NCI-H82 treated with DMSO at 0.1 percent for 48 hours (cell line): ENCODE measurements at regions not wholly inside any gene's neighbourhood (a gene's known extent, or its start where the extent isn't known, plus 50 kb on each side); places are given as distances from the start of the nearest gene placed in this dataset.

Experiments used
- DNase-seq: peaks from one replicate; lab custom pipeline; 2025; ENCODE audit not compliant: unreplicated experiment; lab: John Stamatoyannopoulos, UW

GRCh38 chr3:159216311-159216710 is 414.5 kb downstream of the MFSD1 start:
- no peak for DNase-seq

- DNase-seq, result no peak
These were observed 417.4 kb downstream of the MFSD1 start for GRCh38 chr3:159219231-159219630.

DNA sequence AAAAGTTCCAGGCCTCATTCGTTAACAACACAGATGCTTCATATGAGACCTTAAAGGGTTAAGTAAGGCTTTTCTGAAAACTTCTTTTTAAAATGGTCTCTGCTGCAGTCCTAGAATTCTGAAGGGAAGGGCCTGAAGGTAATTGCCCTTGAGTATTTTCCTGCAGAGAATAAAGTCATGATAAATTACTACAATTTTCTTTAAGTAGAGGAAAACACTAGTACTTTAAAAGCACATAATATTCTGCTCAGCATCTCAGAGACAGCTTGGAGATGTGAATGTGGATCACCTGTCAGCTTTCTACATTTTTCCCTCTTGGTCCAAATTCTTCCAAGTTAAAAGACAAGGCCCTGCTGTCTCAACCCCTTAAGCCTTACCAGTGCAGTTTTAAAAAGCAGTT is 419.5 kb downstream of the MFSD1 start:
- no peak for DNase-seq

DNA sequence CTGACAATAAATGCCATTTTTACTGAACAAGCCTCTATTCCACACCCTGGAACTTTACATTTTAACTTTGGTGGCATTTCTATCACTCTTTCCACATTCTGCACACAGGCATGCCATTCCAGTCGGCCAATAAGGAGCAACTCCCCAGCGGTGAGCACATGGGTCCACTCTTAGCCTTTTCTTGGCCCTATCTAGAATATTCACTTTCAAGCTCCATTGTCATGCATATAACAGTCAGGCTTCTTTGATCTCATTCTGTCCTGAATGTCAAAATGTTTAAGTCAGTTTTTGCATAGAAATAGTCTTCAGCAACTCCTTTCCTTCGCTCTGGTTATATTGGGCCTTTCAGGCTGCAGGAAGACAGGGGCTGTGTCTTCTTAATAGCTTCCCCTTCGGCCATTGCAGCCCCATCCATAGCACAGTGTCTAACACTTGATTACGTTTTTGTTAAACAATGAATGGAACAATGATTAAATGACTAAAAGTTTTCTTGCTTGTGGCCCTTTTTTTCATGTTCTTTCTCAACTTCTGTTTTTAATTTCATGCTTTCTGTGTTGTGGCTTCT is 427.3 kb downstream of the MFSD1 start:
- no peak for DNase-seq

DNA sequence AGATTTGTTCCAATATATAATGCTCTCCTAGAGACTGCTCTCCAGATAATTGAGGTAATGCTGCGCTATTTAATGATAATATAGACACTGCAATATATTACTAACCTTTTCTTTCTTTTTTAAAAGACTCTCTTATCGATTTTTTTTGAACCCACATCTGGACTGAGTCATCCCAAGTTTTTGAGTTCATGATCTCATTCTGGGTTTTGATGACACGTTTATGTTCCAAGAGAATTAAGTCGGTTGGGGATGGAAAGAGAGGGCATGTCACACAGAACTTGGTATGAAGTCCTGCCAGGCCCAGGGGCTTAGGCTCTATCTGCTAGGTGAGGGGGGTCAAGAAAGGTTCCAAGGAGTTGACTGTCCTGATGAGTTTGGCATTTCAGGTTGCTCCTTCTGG is 431.1 kb downstream of the MFSD1 start:
- no peak for DNase-seq

DNA sequence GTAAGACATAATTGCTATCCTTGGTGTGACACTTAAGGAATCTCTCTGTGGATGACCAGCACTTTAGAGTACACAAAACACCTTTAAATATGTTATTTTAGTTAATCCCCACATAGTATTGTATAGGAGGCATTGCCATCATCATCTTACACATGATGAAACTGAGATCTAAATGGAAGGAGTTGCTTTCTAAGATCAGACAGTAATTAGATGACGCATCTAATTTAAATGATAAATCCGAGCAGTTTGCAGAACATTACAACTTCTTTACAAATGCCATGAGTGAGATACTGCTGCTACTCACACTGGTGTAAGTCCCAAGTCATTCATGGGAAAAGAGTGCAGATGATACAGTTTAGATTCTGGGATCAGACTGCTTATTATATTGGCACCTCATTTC is 431.9 kb downstream of the MFSD1 start:
- DNase-seq, result no peak

GRCh38 chr3:159234306-159234705 is 432.5 kb downstream of the MFSD1 start:
- DNase-seq, result no peak

DNA sequence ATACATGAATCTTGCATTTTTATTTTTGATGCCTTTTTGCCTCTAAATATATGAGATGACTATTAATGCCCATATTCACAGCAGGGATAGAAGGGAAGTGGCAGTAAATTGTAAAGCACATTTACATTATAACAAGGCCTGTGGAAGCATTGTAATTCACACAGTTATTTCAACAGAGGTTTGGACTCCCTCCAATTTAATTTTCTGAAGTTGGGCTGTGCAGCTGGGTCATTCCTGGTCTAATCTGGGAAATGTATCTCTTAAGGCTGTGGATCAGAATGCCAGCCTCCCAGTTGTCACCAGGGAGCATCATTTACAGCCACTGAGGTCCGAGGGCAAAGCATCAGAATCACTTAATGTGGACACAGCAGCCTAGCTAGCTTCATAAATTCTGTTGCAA is 434.5 kb downstream of the MFSD1 start:
- DNase-seq, result no peak

DNA sequence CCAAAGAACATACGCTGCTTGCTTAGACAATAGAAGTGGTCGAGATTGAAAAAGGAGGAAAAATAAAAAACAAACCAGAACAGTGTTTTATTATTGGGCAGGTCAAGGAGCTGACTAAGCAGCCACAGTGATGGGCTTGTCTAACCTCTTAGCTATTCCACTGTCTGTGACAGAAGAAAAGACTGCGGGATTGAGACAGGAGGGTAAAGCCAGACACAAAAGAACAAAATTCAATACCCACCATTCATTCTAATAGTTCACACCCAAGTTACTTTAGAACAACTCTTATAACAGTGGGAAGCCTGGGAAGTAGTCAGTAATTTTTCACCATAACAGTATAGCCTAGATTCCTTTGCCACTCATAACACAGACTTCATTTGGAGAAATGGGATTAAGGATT is 435.4 kb downstream of the MFSD1 start:
- no peak for DNase-seq

GRCh38 chr3:159238646-159239045 is 436.8 kb downstream of the MFSD1 start:
- no peak for DNase-seq

DNA sequence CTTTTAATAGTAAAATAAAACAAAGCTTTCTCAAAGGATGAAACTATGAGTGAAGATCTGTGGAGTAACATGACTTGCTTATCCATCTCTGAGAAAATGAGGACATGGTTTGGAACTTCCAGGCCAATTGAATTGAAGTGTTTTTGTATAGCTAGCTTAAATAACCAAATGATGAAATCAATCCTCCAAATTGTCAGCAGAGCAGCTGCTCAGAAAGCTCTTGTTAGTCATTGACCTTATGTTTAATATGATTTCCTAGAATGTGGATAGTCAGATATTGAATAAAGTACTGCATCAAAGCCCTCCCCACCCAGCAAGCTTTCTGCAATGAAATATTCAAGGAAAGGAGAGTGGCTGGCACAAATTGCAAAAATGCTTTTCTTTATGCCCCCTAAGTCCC is 437.2 kb downstream of the MFSD1 start:
- DNase-seq, result no peak

DNA sequence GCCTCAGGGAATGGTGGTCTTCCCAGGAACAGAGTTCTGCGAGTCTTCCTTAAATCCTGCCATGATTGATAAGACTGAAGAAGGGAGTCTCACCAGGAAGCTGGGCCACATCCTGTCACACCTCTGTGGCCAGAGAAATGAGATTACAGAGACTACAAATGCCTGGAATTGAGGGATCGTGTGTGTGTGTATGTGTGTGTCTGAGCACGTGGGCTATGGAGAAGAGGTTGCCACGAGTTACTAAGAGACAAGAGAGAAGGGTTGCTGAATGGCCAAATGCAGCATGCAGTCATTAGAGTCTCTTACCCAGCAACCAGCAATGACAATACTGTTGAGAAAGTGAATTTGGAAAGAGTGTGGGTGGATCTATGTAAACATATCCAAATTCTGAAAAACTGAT is 443.1 kb downstream of the MFSD1 start:
- no peak for DNase-seq

- no peak for DNase-seq
These were observed 444.0 kb downstream of the MFSD1 start for GRCh38 chr3:159245871-159246270.

- no peak for DNase-seq
These were observed 444.5 kb downstream of the MFSD1 start for GRCh38 chr3:159246385-159246784.

GRCh38 chr3:159249472-159250174 is 447.8 kb downstream of the MFSD1 start:
- DNase-seq, result no peak

DNA sequence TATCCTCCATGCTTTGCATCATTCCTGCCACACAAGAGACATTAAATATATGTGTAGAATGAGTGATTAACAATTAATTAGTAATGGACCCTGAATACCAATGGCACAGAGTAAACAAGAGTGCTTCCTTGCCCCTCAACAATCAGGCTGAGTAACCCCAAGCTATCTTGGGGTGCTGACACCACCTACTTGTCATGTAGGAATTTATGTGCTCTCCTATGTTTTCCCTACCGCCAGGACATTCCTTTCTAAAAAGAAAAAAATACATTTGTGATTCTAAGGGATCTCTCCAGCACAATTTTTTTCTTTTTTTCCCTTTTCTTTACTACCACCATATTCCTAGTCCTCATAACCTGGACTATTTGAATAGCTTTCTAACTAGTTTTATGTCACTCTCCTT is 449.1 kb downstream of the MFSD1 start:
- DNase-seq, result no peak

GRCh38 chr3:159252274-159252673 is 450.4 kb downstream of the MFSD1 start:
- no peak for DNase-seq

DNA sequence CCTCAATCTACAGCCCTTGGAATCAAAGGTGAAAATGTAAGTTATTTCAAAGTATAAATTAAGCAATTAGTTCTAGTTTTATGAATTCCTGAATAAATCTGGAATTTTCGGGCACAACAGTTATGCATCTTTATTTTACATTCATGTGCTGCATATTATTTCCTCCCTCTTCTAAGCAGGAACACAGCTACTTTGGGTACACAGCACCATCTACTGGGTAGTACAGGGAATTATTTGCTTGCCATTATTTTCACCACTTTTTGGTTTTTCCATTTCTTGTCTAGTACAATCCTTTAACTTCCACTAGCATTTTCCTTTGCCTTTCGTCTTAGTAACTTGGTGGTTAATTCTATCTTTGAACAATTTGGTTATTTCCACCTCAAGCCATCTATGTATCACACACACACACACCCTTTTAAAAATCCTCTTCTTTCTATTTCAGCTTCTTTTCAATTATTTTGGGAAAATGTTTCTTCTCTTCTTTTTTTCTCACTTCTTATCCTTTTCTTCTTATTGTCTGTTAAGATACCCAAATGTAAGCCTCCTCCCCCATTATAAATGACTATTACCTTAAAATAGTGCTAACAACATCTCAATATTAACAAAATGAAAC is 451.0 kb downstream of the MFSD1 start:
- peak; percentile 76 for DNase-seq

DNA sequence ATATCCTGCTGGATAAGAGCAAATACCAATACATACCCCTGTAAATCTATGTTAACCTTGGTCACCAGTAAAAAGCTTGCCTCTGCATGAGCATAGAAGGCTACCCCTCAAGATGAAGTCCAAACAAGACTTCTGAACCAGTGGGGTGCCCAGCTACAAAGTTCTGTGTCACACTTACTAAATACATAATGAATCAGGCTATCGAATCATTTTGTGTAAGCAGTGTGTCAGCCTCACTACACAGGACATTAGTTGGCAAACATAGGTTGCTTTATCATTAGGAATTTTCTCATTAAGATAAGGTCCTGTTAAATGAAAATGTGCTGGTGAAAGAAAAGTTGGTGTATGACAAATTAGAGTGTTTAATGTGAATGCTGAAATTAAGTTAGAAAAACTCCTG is 452.0 kb downstream of the MFSD1 start:
- no peak for DNase-seq

DNA sequence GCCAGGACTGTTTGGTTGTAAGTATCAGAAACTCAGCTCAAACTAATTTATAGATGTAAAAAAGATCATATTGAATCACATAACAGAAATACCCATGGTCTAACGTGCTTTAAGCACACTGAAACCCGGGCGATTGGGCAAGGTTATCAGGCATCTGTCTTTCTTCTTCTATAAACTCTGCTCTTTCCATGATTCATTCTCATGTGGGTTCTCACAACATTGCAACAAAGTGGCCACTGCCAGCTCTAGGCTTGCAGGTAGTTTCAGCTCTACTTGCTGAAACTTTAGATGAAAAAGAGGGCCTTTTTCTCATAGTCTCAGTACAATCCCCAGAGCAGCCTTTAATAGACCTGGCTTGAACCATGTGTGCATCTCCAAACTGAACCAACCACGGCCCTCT is 456.1 kb downstream of the MFSD1 start:
- DNase-seq, result no peak

DNA sequence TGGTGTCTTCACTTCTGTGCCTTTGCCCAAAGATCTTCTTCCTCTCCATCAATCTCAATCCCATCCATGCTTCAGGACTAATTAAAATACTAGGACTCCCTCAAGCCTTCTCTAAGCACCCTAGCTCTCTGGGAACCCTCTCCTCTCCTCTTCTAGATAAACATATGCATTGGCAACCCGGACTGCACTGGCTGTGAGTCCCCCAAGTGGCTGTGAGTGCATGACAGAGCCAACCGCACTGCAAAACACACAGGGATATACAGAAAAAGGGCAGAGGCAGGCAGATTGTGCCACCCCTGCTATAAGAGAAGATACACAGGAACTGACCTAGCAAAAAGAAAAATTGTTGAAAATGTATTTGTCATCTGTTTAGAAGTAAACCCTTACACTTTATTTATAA is 457.1 kb downstream of the MFSD1 start:
- no peak for DNase-seq

DNA sequence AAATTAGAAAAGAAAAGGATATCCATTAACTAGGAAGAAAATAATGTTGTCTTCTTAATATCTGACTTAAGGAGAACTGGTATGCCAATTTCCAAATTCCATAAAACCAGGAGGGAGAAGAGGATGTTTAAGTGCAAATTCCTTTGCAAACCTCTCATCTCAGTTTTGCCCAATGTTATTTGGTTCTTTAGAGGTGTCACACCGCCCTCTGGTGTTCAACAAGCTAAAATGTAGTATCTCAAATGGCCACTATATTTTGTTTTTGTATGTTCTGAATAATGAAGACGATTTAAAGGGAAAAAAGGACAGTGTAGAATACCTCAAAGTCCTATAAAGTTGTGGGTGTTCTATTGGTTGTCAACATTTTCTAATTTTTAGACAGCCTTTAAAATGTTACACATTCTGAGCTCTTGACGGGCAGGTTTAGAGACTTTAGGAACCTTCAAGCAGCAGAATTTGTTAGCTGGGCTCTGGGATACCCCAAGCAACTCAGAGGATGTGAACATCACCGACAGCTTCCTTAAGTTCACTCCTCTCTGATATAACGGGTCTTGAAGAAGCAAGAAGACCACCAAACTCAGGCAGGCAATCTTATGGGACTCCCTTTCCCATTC is 458.3 kb downstream of the MFSD1 start:
- DNase-seq, result peak; percentile 27
